ENCODE measurements at regions not wholly inside any gene's neighbourhood (a gene's known extent, or its start where the extent isn't known, plus 50 kb on each side); places are given as distances from the start of the nearest gene placed in this dataset.

GRCh38 chr4:53924333-53925049 is 139.9 kb downstream of the CHIC2 start:
- TF ChIP-seq CTCF (IDR thresholded peaks at IDR 0.05) (no peak), POLR2A (IDR thresholded peaks at IDR 0.05) (no peak)
